SK-N-SH treated with all-trans-retinoic acid at 6 μM for 48 hours (cell line): ENCODE measurements at regions not wholly inside any gene's neighbourhood (a gene's known extent, or its start where the extent isn't known, plus 50 kb on each side); places are given as distances from the start of the nearest gene placed in this dataset.
A peak's percentile ranks its signal among the peaks of the same experiment; 100 is the strongest.

Source experiments
- ATAC-seq: fragments of 200-7000 bp; cut with Tn5 transposase; 3 replicates; pipeline ENCODE4 v1.9.1; 2020; ENCODE audit warnings: mild to moderate bottlenecking, moderate library complexity
- BACH2 ChIP-seq: fragments of 250-450 bp; sonication (Bioruptor Pico); IDR thresholded peaks from 2 replicates; pipeline ENCODE4 v1.9.0; 2021; ENCODE audit warnings: mild to moderate bottlenecking, borderline replicate concordance
- ESRRG ChIP-seq: fragments of 250-450 bp; sonication (Bioruptor Pico); IDR thresholded peaks from 2 replicates; pipeline ENCODE4 v1.6.1; 2021; ENCODE audit warnings: mild to moderate bottlenecking
- GLIS3 ChIP-seq: fragments of 250-450 bp; sonication (Bioruptor Pico); IDR thresholded peaks from 2 replicates; pipeline ENCODE4 v1.5.0; 2020; ENCODE audit warnings: mild to moderate bottlenecking, moderate library complexity
- ISL1 ChIP-seq: fragments of 250-450 bp; sonication (Bioruptor Pico); IDR thresholded peaks from 2 replicates; pipeline ENCODE4 v2.1.2; 2022; ENCODE audit warnings: mild to moderate bottlenecking, moderate library complexity
- OSR1 ChIP-seq: fragments of 250-450 bp; sonication (Bioruptor Pico); IDR thresholded peaks from 2 replicates; pipeline ENCODE4 v1.8.0; 2022; ENCODE audit warnings: moderate library complexity, mild to moderate bottlenecking, inconsistent platforms
- PPARA ChIP-seq: fragments of 250-450 bp; sonication (Bioruptor Pico); IDR thresholded peaks from 2 replicates; pipeline ENCODE4 v1.5.0; 2020; ENCODE audit warnings: mild to moderate bottlenecking, borderline replicate concordance
- RARB ChIP-seq: fragments of 250-450 bp; sonication (Bioruptor Pico); IDR thresholded peaks from 2 replicates; pipeline ENCODE4 v1.8.0; 2021; ENCODE audit warnings: mild to moderate bottlenecking, moderate library complexity
- SNAI2 ChIP-seq: fragments of 250-450 bp; sonication (Bioruptor Pico); IDR thresholded peaks from 2 replicates; pipeline ENCODE4 v1.5.0; 2020; ENCODE audit warnings: mild to moderate bottlenecking, moderate library complexity
- TCF4 ChIP-seq: fragments of 250-450 bp; sonication (Bioruptor Pico); IDR thresholded peaks from 2 replicates; pipeline ENCODE4 v1.8.0; 2021; ENCODE audit warnings: mild to moderate bottlenecking, moderate library complexity, borderline replicate concordance
- TOX ChIP-seq: fragments of 250-450 bp; sonication (Bioruptor Pico); IDR thresholded peaks from 2 replicates; pipeline ENCODE4 v1.8.0; 2021; ENCODE audit warnings: mild to moderate bottlenecking, moderate library complexity, borderline replicate concordance
- ZC3H10 ChIP-seq: fragments of 250-450 bp; sonication (Bioruptor Pico); IDR thresholded peaks from 2 replicates; pipeline ENCODE4 v1.5.1; 2021; ENCODE audit warnings: mild to moderate bottlenecking, moderate library complexity
- ZFP3 ChIP-seq: fragments of 250-450 bp; sonication (Bioruptor Pico); IDR thresholded peaks from 2 replicates; pipeline ENCODE4 v1.5.0; 2020; ENCODE audit warnings: mild to moderate bottlenecking, moderate library complexity
- ZFP30 ChIP-seq: fragments of 450-650 bp; formaldehyde crosslinking; IDR thresholded peaks from 2 replicates; pipeline ENCODE4 v1.5.0; 2022; ENCODE audit warnings: mild to moderate bottlenecking, moderate library complexity
- ZNF565 ChIP-seq: fragments of 450-650 bp; formaldehyde crosslinking; conservative IDR thresholded peaks from 2 replicates; pipeline ENCODE4 v1.5.0; 2020; ENCODE audit warnings: low read depth, mild to moderate bottlenecking, moderate library complexity
- ZNF70 ChIP-seq: fragments of 450-650 bp; formaldehyde crosslinking; IDR thresholded peaks from 2 replicates; pipeline ENCODE4 v1.5.0; 2020; ENCODE audit warnings: mild to moderate bottlenecking, moderate library complexity
- ZNF8 ChIP-seq: fragments of 450-650 bp; formaldehyde crosslinking; IDR thresholded peaks from 2 replicates; pipeline ENCODE4 v1.5.0; 2020; ENCODE audit warnings: mild to moderate bottlenecking, moderate library complexity
- TF ChIP-seq, protein P1 (sequence below): fragments of 250-450 bp; sonication (Bioruptor Pico); IDR thresholded peaks from 2 replicates; pipeline ENCODE4 v1.5.0; 2020; ENCODE audit warnings: mild to moderate bottlenecking, moderate library complexity
- TF ChIP-seq, protein P2 (sequence below): fragments of 250-450 bp; sonication (Bioruptor Pico); IDR thresholded peaks from 2 replicates; pipeline ENCODE4 v1.5.1; 2020; ENCODE audit warnings: low read depth, mild to moderate bottlenecking, moderate library complexity
- TF ChIP-seq, protein P3 (sequence below): fragments of 250-450 bp; sonication (Bioruptor Pico); IDR thresholded peaks from 2 replicates; pipeline ENCODE4 v1.8.0; 2021; ENCODE audit warnings: low read depth, mild to moderate bottlenecking, moderate library complexity, borderline replicate concordance
- TF ChIP-seq, protein P4 (sequence below): fragments of 250-450 bp; sonication (Bioruptor Pico); IDR thresholded peaks from 2 replicates; pipeline ENCODE4 v1.8.0; 2020; ENCODE audit warnings: mild to moderate bottlenecking, moderate library complexity, borderline replicate concordance
- TF ChIP-seq, protein P5 (sequence below): fragments of 250-450 bp; sonication (Bioruptor Pico); IDR thresholded peaks from 2 replicates; pipeline ENCODE4 v1.5.1; 2021; ENCODE audit warnings: mild to moderate bottlenecking, moderate library complexity

DNA sequence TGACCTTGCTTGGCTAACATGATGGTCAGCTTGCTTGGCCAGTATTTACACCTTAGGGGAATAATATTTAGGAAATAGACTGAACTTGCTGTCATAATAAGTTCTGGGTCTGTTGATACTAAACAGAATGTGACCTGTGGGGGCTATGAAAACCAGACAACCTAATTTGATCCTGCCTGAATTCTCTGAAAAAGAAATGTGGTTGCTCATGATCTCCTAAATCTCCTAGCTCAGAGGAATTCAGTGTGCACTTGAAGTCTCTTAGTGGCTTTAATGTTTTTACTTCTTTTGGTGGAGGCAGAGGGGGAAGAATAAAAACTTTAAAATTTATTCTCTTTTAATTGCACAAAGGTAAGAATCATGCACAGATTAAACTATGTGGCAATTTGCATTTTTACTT is 205.2 kb downstream of the SEC23IP start:
- TF ChIP-seq PPARA (CRISPR knock-in tag) (no peak), TCF4 (CRISPR knock-in tag) (no peak), ZNF8 (no peak), ZFP30 (no peak), ZC3H10 (CRISPR knock-in tag) (no peak), GLIS3 (CRISPR knock-in tag) (no peak)
- TF ChIP-seq, protein P1, sequence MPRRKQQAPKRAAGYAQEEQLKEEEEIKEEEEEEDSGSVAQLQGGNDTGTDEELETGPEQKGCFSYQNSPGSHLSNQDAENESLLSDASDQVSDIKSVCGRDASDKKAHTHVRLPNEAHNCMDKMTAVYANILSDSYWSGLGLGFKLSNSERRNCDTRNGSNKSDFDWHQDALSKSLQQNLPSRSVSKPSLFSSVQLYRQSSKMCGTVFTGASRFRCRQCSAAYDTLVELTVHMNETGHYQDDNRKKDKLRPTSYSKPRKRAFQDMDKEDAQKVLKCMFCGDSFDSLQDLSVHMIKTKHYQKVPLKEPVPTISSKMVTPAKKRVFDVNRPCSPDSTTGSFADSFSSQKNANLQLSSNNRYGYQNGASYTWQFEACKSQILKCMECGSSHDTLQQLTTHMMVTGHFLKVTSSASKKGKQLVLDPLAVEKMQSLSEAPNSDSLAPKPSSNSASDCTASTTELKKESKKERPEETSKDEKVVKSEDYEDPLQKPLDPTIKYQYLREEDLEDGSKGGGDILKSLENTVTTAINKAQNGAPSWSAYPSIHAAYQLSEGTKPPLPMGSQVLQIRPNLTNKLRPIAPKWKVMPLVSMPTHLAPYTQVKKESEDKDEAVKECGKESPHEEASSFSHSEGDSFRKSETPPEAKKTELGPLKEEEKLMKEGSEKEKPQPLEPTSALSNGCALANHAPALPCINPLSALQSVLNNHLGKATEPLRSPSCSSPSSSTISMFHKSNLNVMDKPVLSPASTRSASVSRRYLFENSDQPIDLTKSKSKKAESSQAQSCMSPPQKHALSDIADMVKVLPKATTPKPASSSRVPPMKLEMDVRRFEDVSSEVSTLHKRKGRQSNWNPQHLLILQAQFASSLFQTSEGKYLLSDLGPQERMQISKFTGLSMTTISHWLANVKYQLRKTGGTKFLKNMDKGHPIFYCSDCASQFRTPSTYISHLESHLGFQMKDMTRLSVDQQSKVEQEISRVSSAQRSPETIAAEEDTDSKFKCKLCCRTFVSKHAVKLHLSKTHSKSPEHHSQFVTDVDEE (CRISPR knock-in tag), result no peak
- TF ChIP-seq, protein P2, sequence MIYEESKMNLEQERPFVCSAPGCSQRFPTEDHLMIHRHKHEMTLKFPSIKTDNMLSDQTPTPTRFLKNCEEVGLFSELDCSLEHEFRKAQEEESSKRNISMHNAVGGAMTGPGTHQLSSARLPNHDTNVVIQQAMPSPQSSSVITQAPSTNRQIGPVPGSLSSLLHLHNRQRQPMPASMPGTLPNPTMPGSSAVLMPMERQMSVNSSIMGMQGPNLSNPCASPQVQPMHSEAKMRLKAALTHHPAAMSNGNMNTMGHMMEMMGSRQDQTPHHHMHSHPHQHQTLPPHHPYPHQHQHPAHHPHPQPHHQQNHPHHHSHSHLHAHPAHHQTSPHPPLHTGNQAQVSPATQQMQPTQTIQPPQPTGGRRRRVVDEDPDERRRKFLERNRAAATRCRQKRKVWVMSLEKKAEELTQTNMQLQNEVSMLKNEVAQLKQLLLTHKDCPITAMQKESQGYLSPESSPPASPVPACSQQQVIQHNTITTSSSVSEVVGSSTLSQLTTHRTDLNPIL (CRISPR knock-in tag), result no peak
- peak; percentile 17; the same call in 2 of the 3 replicates for ATAC-seq

DNA sequence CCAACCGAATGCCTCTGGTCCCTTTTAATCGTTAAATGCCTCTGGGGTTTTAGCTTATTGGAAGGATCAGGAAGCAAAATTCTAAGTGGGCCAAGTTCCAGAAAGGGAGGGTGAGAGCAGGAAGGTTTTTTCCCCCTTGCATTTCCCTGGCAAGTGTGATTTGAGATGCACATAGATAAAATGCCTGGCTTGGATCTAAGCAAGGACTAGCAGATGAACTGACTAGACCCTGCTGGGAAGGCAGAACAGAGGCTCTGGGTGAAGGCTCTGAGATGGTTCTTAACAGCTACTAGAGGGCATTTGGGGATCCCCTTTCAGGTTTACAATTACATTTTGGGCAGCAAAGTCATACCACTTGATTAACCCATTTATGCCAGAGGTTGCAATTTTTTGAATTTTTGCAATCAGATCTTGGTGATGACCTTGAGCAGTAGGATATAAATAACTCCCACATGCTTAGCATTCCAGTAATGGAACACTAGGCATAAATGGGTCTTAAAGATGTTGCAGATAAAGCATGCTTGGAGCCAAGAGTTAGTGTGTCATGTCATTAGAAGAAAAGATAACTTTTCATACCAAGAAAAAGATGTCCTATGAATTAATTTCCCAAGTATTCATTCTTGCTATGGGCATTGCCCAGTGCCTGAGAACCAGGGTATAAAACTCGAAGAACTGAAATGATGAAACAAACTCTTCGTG is 205.9 kb downstream of the SEC23IP start:
- peak; percentile 90 for ATAC-seq
- no peak for TF ChIP-seq TOX (CRISPR knock-in tag)
- 0 out of 2 replicates have a peak, but pooled peaks have one; percentile 10 for TF ChIP-seq TCF4 (CRISPR knock-in tag)
- peak; percentile 91 for TF ChIP-seq ISL1

DNA sequence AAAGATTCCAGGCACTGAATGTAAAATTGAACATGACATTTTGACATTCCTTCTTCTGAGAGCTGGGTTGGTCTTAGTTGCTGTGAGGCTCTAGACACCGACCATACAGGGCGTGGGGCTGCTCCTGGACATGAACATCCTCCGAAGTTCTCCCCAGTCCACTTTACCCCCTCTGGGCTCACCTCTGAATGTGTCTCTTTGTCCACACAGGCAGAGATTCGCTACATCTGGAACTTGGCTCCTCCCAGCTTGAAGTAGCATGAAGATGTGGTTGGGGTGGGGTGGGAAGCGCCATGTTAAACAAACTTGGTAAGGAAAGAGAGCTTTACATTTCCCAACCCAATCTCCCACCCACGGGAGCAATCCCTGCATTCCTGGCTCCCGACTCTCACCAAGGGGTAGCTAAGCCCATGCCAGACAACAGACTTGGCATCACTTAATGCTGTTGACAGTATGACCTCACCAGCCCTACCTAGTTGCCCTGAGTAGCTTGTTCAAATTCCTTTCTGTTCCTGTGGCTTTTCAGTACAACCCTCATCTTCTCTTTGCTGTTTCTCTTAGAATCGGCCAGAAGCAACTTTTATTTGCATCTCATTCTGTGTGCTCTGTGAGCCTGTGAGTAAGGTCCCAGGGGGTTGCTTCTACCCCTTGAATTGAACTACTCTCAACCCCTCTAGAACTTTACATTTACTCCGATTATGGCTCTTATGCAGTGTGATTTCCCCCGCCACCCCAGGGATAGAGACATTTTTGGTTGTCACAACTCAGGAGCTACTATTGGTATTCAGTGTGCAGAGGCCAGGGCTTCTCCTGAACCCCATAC is 211.4 kb downstream of the SEC23IP start:
- ATAC-seq, result no peak; the same call in 2 of the 3 replicates
- TF ChIP-seq GLIS3 (CRISPR knock-in tag) (no peak), OSR1 (CRISPR knock-in tag) (no peak), ESRRG (CRISPR knock-in tag) (no peak), ZNF565 (CRISPR knock-in tag) (no peak), ZFP3 (CRISPR knock-in tag) (no peak), ZNF70 (CRISPR knock-in tag) (no peak), TCF4 (CRISPR knock-in tag) (no peak), BACH2 (CRISPR knock-in tag) (no peak), TOX (CRISPR knock-in tag) (no peak), SNAI2 (CRISPR knock-in tag) (no peak), ZC3H10 (CRISPR knock-in tag) (no peak), RARB (no peak), ZNF8 (no peak)
- TF ChIP-seq, protein P3, sequence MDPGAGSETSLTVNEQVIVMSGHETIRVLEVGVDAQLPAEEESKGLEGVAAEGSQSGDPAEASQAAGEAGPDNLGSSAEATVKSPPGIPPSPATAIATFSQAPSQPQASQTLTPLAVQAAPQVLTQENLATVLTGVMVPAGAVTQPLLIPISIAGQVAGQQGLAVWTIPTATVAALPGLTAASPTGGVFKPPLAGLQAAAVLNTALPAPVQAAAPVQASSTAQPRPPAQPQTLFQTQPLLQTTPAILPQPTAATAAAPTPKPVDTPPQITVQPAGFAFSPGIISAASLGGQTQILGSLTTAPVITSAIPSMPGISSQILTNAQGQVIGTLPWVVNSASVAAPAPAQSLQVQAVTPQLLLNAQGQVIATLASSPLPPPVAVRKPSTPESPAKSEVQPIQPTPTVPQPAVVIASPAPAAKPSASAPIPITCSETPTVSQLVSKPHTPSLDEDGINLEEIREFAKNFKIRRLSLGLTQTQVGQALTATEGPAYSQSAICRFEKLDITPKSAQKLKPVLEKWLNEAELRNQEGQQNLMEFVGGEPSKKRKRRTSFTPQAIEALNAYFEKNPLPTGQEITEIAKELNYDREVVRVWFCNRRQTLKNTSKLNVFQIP, result no peak
- TF ChIP-seq, protein P4, sequence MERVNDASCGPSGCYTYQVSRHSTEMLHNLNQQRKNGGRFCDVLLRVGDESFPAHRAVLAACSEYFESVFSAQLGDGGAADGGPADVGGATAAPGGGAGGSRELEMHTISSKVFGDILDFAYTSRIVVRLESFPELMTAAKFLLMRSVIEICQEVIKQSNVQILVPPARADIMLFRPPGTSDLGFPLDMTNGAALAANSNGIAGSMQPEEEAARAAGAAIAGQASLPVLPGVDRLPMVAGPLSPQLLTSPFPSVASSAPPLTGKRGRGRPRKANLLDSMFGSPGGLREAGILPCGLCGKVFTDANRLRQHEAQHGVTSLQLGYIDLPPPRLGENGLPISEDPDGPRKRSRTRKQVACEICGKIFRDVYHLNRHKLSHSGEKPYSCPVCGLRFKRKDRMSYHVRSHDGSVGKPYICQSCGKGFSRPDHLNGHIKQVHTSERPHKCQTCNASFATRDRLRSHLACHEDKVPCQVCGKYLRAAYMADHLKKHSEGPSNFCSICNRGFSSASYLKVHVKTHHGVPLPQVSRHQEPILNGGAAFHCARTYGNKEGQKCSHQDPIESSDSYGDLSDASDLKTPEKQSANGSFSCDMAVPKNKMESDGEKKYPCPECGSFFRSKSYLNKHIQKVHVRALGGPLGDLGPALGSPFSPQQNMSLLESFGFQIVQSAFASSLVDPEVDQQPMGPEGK (CRISPR knock-in tag), result no peak
- TF ChIP-seq, protein P5, sequence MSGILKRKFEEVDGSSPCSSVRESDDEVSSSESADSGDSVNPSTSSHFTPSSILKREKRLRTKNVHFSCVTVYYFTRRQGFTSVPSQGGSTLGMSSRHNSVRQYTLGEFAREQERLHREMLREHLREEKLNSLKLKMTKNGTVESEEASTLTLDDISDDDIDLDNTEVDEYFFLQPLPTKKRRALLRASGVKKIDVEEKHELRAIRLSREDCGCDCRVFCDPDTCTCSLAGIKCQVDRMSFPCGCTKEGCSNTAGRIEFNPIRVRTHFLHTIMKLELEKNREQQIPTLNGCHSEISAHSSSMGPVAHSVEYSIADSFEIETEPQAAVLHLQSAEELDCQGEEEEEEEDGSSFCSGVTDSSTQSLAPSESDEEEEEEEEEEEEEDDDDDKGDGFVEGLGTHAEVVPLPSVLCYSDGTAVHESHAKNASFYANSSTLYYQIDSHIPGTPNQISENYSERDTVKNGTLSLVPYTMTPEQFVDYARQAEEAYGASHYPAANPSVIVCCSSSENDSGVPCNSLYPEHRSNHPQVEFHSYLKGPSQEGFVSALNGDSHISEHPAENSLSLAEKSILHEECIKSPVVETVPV (CRISPR knock-in tag), result no peak
- TF ChIP-seq, protein P1 (CRISPR knock-in tag), result no peak
